Kidney capillary endothelial cell (primary cell): ENCODE measurements at regions not wholly inside any gene's neighbourhood (a gene's known extent, or its start where the extent isn't known, plus 50 kb on each side); places are given as distances from the start of the nearest gene placed in this dataset.

ENCODE experiments used
- DNase-seq: peaks from one replicate; pipeline ENCODE4 v3.0.0-alpha.2; 2018; ENCODE audit warnings: low spot score

- no peak for DNase-seq
These were observed 54.6 kb upstream of the EOLA2 start for GRCh38 chrX:149992918-149993317.

- no peak for DNase-seq
These were observed 55.7 kb upstream of the EOLA2 start for GRCh38 chrX:149993989-149994388.

DNA sequence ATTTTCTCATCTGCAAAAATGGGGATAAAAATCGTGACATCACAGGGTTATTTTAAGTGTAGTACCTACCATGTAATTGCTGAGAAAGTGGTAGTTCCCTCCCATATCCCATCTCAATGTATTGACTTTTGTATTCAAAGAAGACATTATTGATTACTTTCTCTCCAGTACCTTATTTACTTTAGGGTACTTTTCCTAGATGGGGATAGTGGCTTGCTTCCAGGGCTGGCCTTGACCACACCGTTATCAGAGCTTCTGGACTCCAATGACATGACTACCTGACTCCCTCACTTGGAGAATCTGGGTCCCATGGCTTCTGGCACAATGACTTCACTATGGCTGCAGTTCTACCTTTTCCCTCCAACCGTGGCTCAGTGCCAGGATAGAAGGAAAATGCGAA is 58.2 kb upstream of the EOLA2 start:
- no peak for DNase-seq

GRCh38 chrX:150005027-150005426 is 66.7 kb upstream of the EOLA2 start:
- no peak for DNase-seq

- DNase-seq, result no peak
These were observed 69.1 kb upstream of the EOLA2 start for GRCh38 chrX:150007356-150007755.

- no peak for DNase-seq
These were observed 74.5 kb upstream of the EOLA2 start for GRCh38 chrX:150012647-150013381.

- DNase-seq, result no peak
These were observed 76.2 kb upstream of the EOLA2 start for GRCh38 chrX:150014525-150014924.

GRCh38 chrX:150017868-150018267 is 79.6 kb upstream of the EOLA2 start:
- DNase-seq, result no peak

- DNase-seq, result no peak
These were observed 80.7 kb upstream of the EOLA2 start for GRCh38 chrX:150018931-150019361.

DNA sequence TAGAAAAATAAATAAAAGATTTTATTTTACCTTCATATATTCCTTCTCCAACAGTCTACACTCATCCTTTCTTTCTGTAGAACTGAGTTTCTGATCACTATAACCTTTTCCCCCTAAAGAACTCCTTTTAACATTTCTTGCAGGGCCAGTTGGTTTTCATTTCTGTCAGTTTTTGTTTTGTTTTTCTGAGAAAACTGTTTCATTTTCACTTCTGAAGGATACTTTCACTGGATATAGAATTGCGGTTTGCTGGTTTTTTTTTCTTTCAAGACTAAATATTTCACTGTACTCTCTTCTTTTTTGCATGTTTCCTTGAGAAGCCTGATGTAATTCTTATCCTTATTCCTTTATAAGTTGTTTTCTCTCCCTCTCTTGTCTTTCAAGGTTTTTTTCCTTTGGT is 90.4 kb upstream of the EOLA2 start:
- DNase-seq, result no peak

DNA sequence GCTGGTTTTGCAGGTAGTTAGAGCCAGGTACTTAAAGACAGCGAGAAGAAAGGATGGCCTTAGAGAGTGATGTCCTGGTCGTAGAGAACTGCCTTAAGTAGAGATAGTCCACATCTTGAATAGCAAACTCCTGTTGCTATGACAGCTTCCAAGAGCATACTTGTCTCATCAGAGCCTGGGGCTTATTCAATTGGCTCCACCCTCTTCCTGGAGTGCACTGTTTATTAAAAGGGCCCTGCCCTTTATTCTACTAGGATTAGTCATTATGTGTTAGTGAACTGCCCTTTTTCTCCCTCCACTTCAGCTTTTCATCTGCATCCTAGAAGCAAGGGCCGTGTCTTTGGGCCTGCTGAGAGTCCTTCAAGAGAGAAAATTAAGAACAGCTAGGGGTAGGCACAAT is 94.5 kb upstream of the EOLA2 start:
- DNase-seq, result no peak

GRCh38 chrX:150034788-150035187 is 96.5 kb upstream of the EOLA2 start:
- DNase-seq, result no peak

DNA sequence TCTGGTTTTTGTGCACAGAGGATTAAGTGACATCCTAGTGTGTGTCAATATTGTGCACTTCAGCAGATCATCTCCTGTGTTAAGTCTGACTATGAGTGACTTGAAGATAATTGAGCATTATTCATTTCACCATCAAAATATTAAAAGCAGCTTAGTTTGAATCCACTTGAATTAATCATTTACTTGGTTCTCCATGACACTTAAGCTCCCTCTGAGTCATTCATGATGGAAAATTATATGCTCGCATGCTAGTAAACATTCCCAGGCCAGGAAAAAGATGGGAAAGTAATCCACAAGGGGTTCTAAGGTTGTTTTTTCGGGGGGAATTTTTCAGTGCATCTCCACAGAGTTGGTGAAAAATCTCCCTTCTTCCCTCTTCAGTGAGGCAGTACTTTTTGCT is 97.2 kb upstream of the EOLA2 start:
- DNase-seq, result no peak

DNA sequence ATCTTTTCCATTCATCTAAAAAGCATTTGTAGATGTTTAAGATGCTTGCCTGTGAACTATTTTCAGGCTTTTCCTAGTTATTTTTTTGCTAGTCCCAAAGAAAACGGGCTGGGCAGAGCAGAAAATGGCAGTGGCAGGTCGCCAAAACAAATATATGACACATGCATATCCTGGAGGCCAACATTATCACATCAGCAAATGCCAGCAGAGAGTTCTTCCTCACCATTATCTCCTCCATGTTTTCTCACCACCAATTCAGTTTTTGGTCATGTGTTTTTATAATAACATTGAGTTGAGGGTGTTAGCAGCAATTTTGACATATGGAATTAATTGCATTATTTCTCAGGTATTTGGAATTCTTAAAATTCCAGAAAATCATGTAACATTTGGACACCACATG is 97.9 kb upstream of the EOLA2 start:
- peak; percentile 50 for DNase-seq

- DNase-seq, result no peak
These were observed 98.3 kb upstream of the EOLA2 start for GRCh38 chrX:150036641-150037040.

DNA sequence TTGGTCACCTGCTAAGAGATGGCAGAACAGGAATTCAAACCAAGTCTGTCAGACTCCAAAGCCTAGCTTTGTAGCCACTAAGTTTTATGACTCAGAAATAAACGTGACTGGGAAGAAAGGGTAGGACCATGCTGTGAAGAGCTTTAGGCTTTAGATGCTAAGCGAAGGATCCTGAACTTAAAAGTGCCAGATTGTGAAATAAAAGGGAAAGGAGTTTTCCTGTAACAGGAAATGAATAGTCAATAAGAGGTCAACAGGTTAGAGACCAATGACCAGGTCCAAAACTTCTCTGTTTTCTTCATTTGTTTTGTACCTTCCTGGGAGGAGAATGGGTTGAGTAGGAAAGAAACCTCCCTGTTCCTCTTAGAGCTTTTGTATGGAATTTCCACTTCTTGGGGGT is 98.8 kb upstream of the EOLA2 start:
- no peak for DNase-seq

DNA sequence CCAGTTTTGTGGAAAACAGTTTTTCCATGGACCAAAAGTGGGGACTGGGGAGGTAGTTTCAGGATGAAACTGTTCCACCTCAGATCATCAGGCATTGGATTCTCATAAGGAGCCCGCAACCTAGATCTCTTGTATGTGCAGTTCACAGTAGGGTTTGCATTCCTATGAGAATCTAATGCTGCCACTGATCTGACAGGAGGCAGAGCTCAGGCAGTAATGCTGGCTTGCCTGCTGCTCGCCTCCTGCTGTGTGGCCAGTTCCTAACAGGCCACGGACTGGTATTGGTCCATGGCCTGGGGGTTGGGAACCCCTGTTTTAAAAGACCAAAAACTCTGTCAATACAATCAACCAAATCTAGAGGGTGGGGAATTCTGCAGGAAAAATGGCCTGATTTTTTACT is 100.0 kb upstream of the EOLA2 start:
- DNase-seq, result no peak

GRCh38 chrX:150038986-150039599 is 100.8 kb upstream of the EOLA2 start:
- no peak for DNase-seq

- no peak for DNase-seq
These were observed 102.9 kb upstream of the EOLA2 start for GRCh38 chrX:150041208-150041607.

GRCh38 chrX:150044556-150044955 is 106.3 kb upstream of the EOLA2 start:
- no peak for DNase-seq

DNA sequence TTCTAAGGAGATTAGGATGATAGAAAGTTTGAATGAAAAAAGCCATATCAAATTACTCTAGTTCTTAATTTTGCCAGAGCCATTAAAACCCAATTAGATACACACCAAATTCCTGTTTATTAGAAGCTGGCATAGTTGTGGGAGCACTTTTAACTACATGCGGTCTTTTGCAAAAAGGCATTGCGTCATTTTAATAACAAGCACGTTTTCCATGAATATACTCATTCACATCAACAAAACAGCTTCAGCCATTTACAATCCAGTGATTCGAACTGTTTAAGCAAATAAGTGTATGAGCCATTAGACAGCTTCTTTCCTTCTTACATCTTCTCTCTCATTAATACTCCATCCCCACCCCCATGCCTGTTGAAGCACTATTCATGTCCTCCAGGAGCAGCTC is 109.5 kb upstream of the EOLA2 start:
- no peak for DNase-seq

GRCh38 chrX:150049647-150050046 is 111.4 kb upstream of the EOLA2 start:
- DNase-seq, result no peak

- no peak for DNase-seq
These were observed 112.1 kb upstream of the EOLA2 start for GRCh38 chrX:150050387-150050786.

DNA sequence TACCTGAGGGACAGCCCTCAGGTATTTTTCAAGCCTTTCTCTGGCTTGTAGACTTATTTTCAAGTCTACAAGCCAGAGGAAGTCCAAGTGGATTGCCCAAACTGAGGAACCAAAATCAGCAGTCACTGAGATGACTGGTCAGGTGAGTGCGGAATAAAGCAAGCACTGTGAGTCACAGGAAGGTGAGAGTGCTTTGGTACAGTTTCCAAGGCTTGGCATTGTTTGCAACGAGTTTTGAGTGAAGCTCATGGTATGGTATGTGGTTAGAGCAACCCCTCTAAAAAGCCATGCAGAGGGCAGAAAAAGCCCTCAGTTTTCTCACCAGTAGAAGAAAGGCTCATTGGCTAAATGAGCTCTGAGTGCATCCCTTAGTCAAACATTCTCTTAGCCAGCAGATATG is 112.8 kb upstream of the EOLA2 start:
- DNase-seq, result no peak
